ENCODE measurements at regions not wholly inside any gene's neighbourhood (a gene's known extent, or its start where the extent isn't known, plus 50 kb on each side); places are given as distances from the start of the nearest gene placed in this dataset.

DNA sequence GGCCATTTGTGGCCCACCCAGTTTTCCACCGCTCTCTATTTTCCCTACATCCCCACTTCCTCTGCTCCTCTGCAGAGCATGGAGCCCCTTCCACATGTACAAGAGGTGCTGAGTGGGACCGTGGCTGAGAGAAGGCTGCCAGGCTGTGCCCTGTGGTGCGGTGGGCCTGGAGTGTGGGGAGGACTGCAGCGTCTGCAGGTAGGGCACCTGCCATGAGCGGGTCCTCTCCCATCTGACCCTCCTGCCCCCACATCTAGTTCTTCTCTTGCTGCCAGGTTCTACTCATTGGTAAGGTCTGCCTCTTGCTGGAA lies 145.6 kb upstream of the FAM20C start:
- H3K27me3 Mint-ChIP-seq, result peaks cover 40% of the 10 kb centered on the region
- no peaks in the 10 kb centered on the region for H3K9me3 Mint-ChIP-seq

DNA sequence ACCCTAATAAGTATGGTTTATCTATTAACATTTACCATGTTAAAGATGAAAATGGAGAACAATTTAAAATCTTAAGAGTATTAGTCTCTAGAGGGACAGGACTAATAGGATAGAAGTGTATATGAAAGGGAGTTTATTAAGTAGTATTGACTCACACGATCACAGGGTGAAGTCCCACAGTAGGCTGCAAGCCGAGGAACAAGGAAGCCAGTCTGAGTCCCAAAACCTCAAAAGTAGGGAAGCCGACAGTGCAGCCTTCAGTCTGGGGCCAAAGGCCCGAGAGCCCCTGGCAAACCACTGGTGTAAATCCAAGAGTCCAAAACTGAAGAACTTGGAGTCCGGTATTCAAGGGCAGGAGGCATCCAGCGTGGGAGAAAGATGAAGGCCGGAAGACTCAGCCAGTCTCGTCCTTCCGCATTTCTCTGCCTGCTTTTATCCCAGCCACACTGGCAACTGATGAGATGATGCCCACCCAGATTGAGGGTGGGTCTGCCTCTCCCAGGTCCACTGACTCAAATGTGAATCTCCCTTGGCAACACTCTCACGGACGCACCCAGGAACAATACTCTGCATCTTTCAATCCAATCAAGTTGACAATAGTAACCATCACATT lies 140.8 kb upstream of the FAM20C start:
- Mint-ChIP-seq H3K27ac (no peak overlapping the region), H3K9me3 (no peaks in the 10 kb centered on the region), H3K4me1 (no peaks in the 10 kb centered on the region), H3K27me3 (peaks cover 17% of the 10 kb centered on the region), H3K4me3 (no peak overlapping the region), H3K36me3 (no peaks in the 10 kb centered on the region)
- DNase-seq, result no peak

More for the DNA sequence above, 145.6 kb upstream of the FAM20C start:
- no peaks in the 10 kb centered on the region for H3K36me3 Mint-ChIP-seq
- DNase-seq, result no peak
- H3K4me1 Mint-ChIP-seq, result no peaks in the 10 kb centered on the region
- no peak overlapping the region for H3K27ac Mint-ChIP-seq
- H3K4me3 Mint-ChIP-seq, result no peak overlapping the region

DNA sequence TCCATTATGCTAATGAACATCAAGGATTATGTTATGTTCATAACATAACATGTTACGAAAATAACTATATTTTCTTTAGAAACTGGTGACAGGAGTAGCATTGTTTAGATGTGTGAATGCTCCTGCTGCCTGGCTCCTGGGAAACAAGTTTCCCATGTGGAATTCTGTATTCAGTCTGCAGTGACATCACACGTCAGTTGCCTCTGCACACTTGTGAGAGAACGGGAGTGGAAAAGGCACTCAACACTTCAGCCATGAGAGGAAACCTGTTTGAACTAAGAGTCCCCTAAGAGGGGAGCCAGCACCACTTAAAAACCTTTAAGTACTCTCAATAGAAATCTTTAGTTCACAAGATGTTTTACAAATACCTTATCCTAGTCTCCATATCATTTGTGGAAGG lies 140.3 kb upstream of the FAM20C start:
- H3K36me3 Mint-ChIP-seq, result no peaks in the 10 kb centered on the region
- DNase-seq, result no peak
- H3K27ac Mint-ChIP-seq, result no peak overlapping the region
- H3K4me3 Mint-ChIP-seq, result no peak overlapping the region
- H3K9me3 Mint-ChIP-seq, result no peaks in the 10 kb centered on the region
- no peaks in the 10 kb centered on the region for H3K4me1 Mint-ChIP-seq
- H3K27me3 Mint-ChIP-seq, result peaks cover 12% of the 10 kb centered on the region

DNA sequence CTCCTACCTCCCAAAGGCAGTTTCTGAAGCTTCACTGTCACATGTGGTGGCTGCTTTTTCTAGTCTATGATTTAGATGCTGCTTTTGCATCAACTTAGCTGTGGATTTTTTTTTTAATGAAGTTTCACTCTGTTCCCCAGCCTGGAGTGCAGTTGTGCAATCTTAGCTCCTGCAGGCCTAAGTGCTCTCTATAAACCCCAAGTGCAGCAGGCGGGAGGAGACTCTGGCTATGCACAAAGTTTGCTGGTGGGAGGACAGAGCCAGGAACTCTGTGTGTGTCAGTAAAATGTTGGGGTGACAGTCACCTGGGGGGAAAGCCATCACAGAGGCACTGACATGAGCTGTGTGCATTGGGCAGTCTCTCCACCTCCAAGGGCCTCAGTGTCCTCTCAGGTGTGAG lies 138.8 kb upstream of the FAM20C start:
- no peak overlapping the region for H3K4me3 Mint-ChIP-seq
- H3K36me3 Mint-ChIP-seq, result no peaks in the 10 kb centered on the region
- H3K9me3 Mint-ChIP-seq, result no peaks in the 10 kb centered on the region
- H3K27me3 Mint-ChIP-seq, result peaks cover 11% of the 10 kb centered on the region
- no peak for DNase-seq
- H3K27ac Mint-ChIP-seq, result no peak overlapping the region
- H3K4me1 Mint-ChIP-seq, result no peaks in the 10 kb centered on the region

DNA sequence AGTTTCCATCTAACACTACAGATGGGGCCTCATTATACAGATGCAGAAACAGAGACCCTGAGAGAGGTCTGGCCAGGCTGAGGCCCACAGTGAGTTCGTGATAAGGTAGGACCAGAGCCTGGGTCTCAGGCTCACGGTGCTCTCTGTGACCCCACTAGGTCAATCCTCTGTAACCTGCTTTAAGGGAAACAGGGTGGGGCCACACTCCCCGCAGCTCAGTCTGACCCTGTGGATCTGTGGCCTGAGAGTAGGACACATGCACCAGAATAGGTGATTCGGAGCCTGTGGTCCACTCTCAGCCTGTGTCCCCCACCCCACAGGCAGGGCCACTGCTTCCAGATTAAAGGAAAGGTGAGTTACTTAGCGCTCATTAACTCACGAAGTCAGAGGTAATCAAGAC lies 137.8 kb upstream of the FAM20C start:
- DNase-seq, result no peak
- Mint-ChIP-seq H3K27me3 (peaks cover 11% of the 10 kb centered on the region), H3K4me1 (no peaks in the 10 kb centered on the region), H3K27ac (no peak overlapping the region), H3K4me3 (no peak overlapping the region), H3K9me3 (no peaks in the 10 kb centered on the region), H3K36me3 (no peaks in the 10 kb centered on the region)

DNA sequence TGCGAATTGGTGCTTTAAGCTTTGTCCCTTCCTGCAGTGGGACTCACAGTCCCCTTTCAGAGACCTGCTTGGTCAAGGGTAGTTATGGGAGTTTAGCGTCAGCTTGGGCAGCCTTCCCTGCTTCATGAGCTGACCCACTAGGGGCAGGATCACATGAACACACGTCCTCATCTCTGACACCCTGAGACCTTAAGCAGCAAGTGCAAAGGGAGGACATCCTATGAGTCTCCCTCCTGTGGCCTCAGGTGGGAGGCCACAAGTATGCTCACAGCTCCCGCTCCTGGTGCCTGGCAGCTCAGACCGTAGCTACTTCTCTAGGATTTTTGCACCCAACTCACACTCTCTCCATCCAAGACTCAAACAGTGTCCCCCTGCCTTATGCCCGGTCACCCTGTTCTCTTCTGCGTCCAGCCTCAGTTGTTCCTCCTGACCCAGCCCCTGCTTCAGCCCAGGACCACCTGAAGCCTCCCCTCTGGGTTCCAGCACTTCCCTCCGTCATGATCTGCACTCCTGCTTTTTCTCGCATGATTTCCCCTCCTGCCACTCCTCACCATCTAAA lies 136.6 kb upstream of the FAM20C start:
- peaks cover 2% of the 10 kb centered on the region for H3K27me3 Mint-ChIP-seq
- H3K27ac Mint-ChIP-seq, result no peak overlapping the region
- no peak for DNase-seq
- H3K4me1 Mint-ChIP-seq, result no peaks in the 10 kb centered on the region
- H3K4me3 Mint-ChIP-seq, result no peak overlapping the region
- H3K36me3 Mint-ChIP-seq, result no peaks in the 10 kb centered on the region
- no peaks in the 10 kb centered on the region for H3K9me3 Mint-ChIP-seq

DNA sequence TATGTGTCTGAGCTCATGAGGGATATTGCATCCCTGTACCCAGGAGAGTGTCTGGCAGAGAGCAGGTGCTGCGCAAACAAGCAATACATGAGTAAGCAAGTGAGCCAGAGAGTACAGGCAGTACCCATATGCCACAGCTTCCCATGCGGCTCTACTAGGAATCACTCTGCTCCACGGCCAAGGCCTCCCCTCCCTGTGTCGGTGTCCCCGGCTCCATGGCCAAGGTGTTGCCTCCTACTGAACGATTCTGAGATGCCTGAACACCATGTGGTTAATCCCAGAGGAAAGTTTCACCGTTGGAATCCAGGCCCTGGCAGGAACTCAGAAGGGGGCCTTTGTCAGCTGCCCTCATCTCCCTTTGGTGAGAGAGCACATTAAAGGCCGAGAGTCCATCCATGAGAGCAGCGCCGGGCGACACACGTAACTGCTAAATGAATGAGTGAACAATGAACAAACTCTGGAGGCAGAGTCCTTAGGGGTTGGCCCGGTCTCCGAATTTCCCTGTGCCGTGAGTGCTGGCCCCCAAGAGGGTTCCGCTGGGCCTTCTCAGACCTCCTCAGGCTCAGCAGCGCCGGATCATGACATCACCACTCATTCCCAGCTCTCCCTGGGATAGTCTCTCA lies 136.0 kb upstream of the FAM20C start:
- no peaks in the 10 kb centered on the region for H3K36me3 Mint-ChIP-seq
- H3K9me3 Mint-ChIP-seq, result no peaks in the 10 kb centered on the region
- H3K27ac Mint-ChIP-seq, result no peak overlapping the region
- DNase-seq, result no peak
- H3K4me1 Mint-ChIP-seq, result no peaks in the 10 kb centered on the region
- H3K4me3 Mint-ChIP-seq, result no peak overlapping the region
- H3K27me3 Mint-ChIP-seq, result no peaks in the 10 kb centered on the region

DNA sequence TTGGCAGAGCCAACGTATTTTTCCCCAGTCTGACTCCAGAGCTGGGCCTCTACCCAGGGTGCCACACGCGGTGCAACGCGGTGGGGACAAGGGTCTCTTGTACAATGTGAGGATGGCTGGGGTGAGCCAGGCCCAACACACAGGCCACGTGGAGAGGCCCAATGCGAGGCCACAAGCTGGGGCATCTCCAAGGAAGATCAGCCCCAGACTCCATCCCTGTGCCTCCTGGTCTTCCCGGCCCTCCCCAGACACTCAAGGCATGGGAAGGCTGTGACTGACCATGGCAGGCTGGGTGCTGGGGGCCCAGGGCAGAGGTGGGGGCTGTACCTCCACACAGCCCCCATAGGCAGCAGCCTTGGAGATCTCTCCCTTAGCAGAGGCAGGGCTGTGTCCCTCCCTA lies 135.3 kb upstream of the FAM20C start:
- no peaks in the 10 kb centered on the region for H3K4me1 Mint-ChIP-seq
- H3K27ac Mint-ChIP-seq, result no peak overlapping the region
- H3K9me3 Mint-ChIP-seq, result no peaks in the 10 kb centered on the region
- no peaks in the 10 kb centered on the region for H3K36me3 Mint-ChIP-seq
- H3K27me3 Mint-ChIP-seq, result no peaks in the 10 kb centered on the region
- H3K4me3 Mint-ChIP-seq, result no peak overlapping the region
- no peak for DNase-seq

DNA sequence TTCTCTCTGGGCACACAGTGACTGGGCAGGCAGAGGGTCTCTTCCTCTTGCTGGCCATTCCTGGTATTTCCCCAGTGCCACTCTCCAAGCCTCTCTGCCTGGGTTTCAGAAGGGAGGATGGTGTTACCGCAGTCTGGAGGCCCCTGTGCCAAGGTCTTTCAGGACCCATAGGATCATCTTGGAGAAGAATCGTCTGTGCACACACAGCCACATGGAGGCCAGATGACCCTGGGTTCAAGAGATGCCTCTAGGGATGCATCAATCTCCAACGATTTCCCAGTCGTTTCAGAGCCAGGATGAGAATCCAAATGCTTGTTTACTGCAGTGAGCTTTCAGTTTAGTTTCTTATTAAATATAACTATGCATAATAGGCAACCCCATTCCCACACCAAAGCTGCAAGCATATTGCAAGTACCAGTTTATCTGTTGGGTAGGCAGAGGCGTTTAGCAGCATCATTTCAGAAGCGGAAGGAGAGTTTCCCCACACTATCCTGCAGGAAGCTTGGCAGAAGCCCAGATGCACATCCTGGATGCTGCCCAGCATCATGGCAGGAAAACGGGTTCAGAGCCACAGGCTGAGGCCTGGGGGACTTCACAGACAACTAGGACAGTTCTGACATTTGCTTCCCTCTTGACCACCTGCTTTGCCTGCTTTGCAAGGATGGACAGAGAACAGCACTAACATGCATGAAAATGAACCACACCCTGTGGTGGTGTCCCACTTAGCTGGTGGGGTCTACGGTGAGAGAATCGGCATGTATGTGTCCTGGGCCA lies 134.7 kb upstream of the FAM20C start:
- H3K27me3 Mint-ChIP-seq, result no peaks in the 10 kb centered on the region
- DNase-seq, result no peak
- no peaks in the 10 kb centered on the region for H3K9me3 Mint-ChIP-seq
- no peak overlapping the region for H3K4me3 Mint-ChIP-seq
- H3K36me3 Mint-ChIP-seq, result no peaks in the 10 kb centered on the region
- no peak overlapping the region for H3K27ac Mint-ChIP-seq
- H3K4me1 Mint-ChIP-seq, result no peaks in the 10 kb centered on the region

DNA sequence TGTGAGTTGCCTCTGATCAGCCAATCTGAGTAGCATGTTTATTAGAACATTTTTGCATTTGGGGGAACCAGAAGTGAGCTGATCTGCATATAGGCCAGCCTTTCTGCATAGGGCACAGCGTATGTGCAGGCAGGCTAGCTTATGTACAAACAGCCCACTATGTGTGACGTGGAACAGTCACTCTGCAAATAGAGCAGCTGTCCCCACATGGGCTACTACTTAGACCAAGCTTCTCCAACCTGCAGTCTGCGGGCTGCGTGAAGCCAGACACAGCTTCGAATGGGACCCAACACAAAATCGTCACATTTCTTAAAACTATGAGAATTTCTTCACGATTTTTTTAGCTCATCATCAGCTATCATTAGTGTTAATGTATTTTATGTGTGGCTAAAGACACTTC lies 134.1 kb upstream of the FAM20C start:
- Mint-ChIP-seq H3K4me3 (no peak overlapping the region), H3K27ac (no peak overlapping the region), H3K27me3 (no peaks in the 10 kb centered on the region), H3K4me1 (no peaks in the 10 kb centered on the region), H3K36me3 (no peaks in the 10 kb centered on the region), H3K9me3 (no peaks in the 10 kb centered on the region)
- no peak for DNase-seq

DNA sequence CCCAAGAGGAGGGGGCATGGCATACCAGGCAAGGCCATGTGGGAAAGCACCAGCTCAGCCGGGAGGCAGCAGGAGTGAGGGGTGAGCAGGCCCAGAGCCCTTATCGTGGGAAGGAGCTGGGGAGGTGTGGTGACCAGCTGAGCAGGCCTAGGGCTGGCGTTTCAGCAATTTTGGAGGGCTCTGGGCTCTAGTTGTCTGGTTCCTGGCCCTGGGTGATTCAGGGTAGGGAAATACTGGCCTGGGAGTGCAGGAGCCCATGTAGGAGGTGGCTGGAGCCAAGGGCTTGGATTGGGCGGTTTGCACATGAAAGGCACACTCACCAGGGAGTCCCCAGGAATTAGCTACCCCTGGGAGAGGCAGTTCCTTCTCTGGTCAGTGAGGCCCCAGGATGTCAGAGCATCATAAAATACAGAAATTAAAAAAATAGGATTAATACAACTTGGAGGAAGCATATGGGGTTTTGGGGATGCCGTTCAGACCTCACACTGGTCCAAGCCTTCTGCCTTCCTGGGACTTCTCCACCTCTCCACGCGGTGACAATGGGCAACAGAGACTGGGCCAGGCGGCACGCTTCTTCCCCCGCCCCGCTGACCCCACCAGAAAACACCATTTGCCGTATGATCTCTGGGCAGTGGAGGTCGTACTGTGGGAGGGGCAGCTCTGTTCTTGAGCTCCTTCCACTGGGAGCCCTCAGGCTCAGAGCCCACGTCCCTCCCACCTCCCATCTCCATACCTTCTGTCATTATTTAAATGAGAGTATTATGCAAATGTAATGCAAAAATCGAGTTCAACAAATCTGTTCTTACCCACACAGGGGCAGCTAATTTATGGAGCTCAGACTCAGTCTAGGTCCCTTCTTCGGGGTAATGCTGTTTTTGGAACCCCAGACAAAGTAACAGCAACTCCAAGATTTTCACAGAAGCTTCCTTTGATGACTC lies 133.0 kb upstream of the FAM20C start:
- H3K4me1 Mint-ChIP-seq, result no peaks in the 10 kb centered on the region
- H3K9me3 Mint-ChIP-seq, result no peaks in the 10 kb centered on the region

DNA sequence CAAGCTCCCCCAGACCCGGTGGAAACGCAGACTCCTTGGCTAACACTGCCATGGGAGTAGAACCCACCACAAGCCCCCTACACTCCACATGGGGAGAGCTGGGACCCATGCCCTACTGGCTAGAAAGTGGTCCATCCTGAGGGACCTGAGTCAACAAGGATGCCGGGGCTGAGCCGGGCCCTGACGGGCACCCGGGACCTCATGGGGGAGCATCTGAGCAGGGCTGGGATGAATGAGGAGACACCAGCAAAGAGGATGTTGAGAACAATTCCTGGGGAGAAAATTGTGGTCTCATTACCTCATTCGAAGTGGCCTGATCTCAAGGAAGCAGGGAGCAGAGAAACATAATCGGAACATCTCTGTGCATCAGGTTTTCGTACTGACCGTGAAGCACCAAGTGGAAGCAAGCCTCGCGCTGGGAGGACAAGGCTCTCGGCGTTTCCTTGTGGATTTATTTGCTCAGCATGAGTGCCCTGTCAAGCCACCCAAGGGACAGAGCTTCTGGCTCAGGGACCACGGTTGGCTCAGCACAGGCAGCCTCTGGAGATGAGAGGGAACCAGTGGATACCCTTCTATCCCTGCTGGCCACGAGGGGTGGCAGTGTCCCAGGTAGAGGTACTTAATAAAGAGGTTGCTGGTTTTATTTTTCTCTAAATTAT lies 132.2 kb upstream of the FAM20C start:
- no peak overlapping the region for H3K27ac Mint-ChIP-seq
- H3K36me3 Mint-ChIP-seq, result no peaks in the 10 kb centered on the region
- no peaks in the 10 kb centered on the region for H3K4me1 Mint-ChIP-seq
- no peaks in the 10 kb centered on the region for H3K27me3 Mint-ChIP-seq
- H3K4me3 Mint-ChIP-seq, result no peak overlapping the region
- no peaks in the 10 kb centered on the region for H3K9me3 Mint-ChIP-seq
- DNase-seq, result no peak

More for the DNA sequence above, 133.0 kb upstream of the FAM20C start:
- no peaks in the 10 kb centered on the region for H3K36me3 Mint-ChIP-seq
- H3K27ac Mint-ChIP-seq, result no peak overlapping the region
- H3K4me3 Mint-ChIP-seq, result no peak overlapping the region
- DNase-seq, result no peak
- no peaks in the 10 kb centered on the region for H3K27me3 Mint-ChIP-seq

DNA sequence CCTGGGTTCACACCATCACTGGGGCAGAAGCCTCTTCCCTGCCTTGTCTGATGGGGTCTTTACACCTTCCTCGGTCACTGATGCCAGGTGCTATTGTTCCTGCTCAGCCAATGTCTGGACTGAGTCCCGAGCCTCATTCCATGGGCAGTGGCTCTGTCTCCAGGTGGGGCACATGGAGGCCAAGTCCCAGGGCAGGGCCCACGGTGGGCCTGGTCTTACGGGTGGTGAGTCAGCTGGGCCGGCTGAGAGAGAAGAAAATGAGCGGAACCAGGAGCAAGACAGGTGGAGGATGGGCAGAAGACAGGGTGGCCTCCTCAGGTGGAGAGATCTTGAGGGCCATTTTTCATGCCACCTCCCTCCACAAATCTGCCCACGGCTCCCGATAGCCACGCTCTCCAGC lies 131.7 kb upstream of the FAM20C start:
- Mint-ChIP-seq H3K4me3 (no peak overlapping the region), H3K27ac (no peak overlapping the region), H3K4me1 (no peaks in the 10 kb centered on the region), H3K36me3 (no peaks in the 10 kb centered on the region), H3K9me3 (no peaks in the 10 kb centered on the region), H3K27me3 (no peaks in the 10 kb centered on the region)
- DNase-seq, result no peak

DNA sequence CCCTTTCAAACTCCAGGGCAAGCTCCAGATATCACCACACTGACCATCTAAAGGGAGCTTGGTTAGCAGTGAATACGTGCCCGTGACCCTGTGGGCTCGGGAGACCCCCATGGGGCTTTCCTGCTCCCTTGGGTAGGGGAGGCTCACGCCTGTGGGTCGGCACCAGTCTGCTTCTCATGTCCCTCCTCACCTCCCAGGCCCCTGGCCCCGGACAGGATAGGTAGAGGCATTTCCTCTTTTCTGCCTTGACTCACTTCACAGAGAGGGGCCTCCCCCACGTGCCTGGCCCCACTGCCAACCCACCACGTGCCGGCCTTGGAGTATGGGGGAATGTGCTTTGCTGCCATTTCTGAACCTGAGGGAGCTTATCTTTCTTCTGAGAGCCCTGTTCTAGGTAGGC lies 131.3 kb upstream of the FAM20C start:
- Mint-ChIP-seq H3K4me1 (no peaks in the 10 kb centered on the region), H3K36me3 (no peaks in the 10 kb centered on the region), H3K4me3 (no peak overlapping the region), H3K27me3 (no peaks in the 10 kb centered on the region), H3K9me3 (no peaks in the 10 kb centered on the region), H3K27ac (no peak overlapping the region)
- no peak for DNase-seq

Measured in activated naive CD8-positive, alpha-beta T cell treated with anti-CD3 and anti-CD28 coated beads for 36 hours (primary cell).